B cell (primary cell): ENCODE measurements at regions not wholly inside any gene's neighbourhood (a gene's known extent, or its start where the extent isn't known, plus 50 kb on each side); places are given as distances from the start of the nearest gene placed in this dataset.

Experiments
- ATAC-seq: fragments of 200-7000 bp; cut with Tn5 transposase; one replicate; pipeline ENCODE4 v1.10.0; 2021; ENCODE audit warnings: low read depth, mild to moderate bottlenecking, moderate number of reproducible peaks, moderate library complexity
- CTCF ChIA-PET: fragments of 350-600 bp; sonication (Branson Sonifier 250); formaldehyde crosslinking; loops from one replicate; lab custom pipeline; 2021; ENCODE audit warnings: antibody characterized with exemption, inconsistent platforms; lab: Charles Lee
- POLR2A ChIA-PET: fragments of 350-600 bp; sonication (Branson Sonifier 250); formaldehyde crosslinking; loops from one replicate; lab custom pipeline; 2021; ENCODE audit warnings: antibody characterized with exemption; lab: Charles Lee
- DNase-seq: peaks from one replicate; pipeline ENCODE4 v3.0.0; 2013
- H2AFZ ChIP-seq: 2 replicates; pipeline ENCODE4 v1.6.1; 2012; ENCODE audit warnings: mild to moderate bottlenecking, low read depth, low read length; ENCODE audit not compliant: insufficient read depth, poor library complexity, severe bottlenecking
- H3K27ac ChIP-seq, 2 donors: 1 replicate in 1 of 2; 2 replicates in 1 of 2; pipeline ENCODE4 v1.5.1; 2012 to 2013; ENCODE audit warnings: low read length in 2 of 2, mild to moderate bottlenecking in 2 of 2, moderate library complexity in 1 of 2
- H3K27me3 ChIP-seq, 4 experiments: fragments of 200-600 bp in 1 of 4; sonication (generic) in 1 of 4; replicated peaks in 1 of 4; 1 replicate in 2 of 4; 2 replicates in 2 of 4; pipeline versions ENCODE4 v1.6.1 to v1.7.0; 2013 to 2016; ENCODE audit warnings: low read length in 3 of 4, mild to moderate bottlenecking in 2 of 4, mixed read lengths in 1 of 4, moderate library complexity in 1 of 4; ENCODE audit not compliant: insufficient read depth in 4 of 4, control insufficient read depth in 3 of 4; ENCODE audit errors: control extremely low read depth in 1 of 4
- H3K36me3 ChIP-seq, 2 experiments: replicated peaks in 1 of 2; 1 replicate in 1 of 2; 2 replicates in 1 of 2; pipeline versions ENCODE4 v1.6.1 to v1.7.1; 2013; ENCODE audit warnings: low read length in 1 of 2; ENCODE audit not compliant: insufficient read depth in 2 of 2, control insufficient read depth in 1 of 2; ENCODE audit errors: control extremely low read depth in 1 of 2, extremely low read depth in 1 of 2
- H3K4me1 ChIP-seq, 2 donors: fragments of 200-600 bp in 1 of 2; sonication (generic) in 1 of 2; 1 replicate in 1 of 2; 2 replicates in 1 of 2; pipeline versions ENCODE4 v1.5.1 to v1.6.1; 2013 to 2017; ENCODE audit warnings: low read length in 2 of 2; ENCODE audit not compliant: control insufficient read depth in 2 of 2, insufficient read depth in 2 of 2
- H3K4me2 ChIP-seq: replicated peaks from 2 replicates; pipeline ENCODE3; 2012; ENCODE audit warnings: mild to moderate bottlenecking, low read depth, low read length; ENCODE audit not compliant: poor library complexity, severe bottlenecking
- H3K4me3 ChIP-seq, 5 experiments: fragments of 200-600 bp in 1 of 5; sonication (generic) in 1 of 5; 1 replicate in 3 of 5; 2 replicates in 2 of 5; pipeline versions ENCODE4 v1.5.1 to v1.7.0; 2011 to 2016; ENCODE audit warnings: low read length in 4 of 5, mild to moderate bottlenecking in 4 of 5, low read depth in 2 of 5, control low read depth in 1 of 5, moderate library complexity in 1 of 5; ENCODE audit not compliant: insufficient read depth in 1 of 5; ENCODE audit errors: control extremely low read depth in 1 of 5, extremely low read depth in 1 of 5
- H3K79me2 ChIP-seq: fragments of 200-600 bp; sonication (generic); one replicate; pipeline ENCODE4 v1.6.0; 2016; ENCODE audit warnings: low read length; ENCODE audit not compliant: control insufficient read depth, insufficient read depth
- H3K9ac ChIP-seq: fragments of 200-600 bp; sonication (generic); 2 replicates; pipeline ENCODE4 v1.6.1; 2017; ENCODE audit warnings: mild to moderate bottlenecking, low read length, moderate library complexity
- H3K9me3 ChIP-seq, 3 donors: one replicate each; pipeline versions ENCODE4 v1.6.1 to v1.7.1; 2013; ENCODE audit warnings: low read length in 2 of 3; ENCODE audit not compliant: control insufficient read depth in 2 of 3, insufficient read depth in 1 of 3; ENCODE audit errors: control extremely low read depth in 1 of 3
- H4K20me1 ChIP-seq: 2 replicates; pipeline ENCODE4 v1.6.0; 2012; ENCODE audit warnings: mild to moderate bottlenecking, low read length; ENCODE audit not compliant: insufficient read depth, control insufficient read depth, poor library complexity, severe bottlenecking
- H3K27ac Mint-ChIP-seq: one replicate; pipeline ENCODE4 v1.8.0; 2021; ENCODE audit warnings: mixed read lengths
- H3K27me3 Mint-ChIP-seq: one replicate; pipeline ENCODE4 v1.8.0; 2021; ENCODE audit warnings: mixed read lengths
- H3K4me1 Mint-ChIP-seq: one replicate; pipeline ENCODE4 v1.8.0; 2021; ENCODE audit warnings: mixed read lengths
- H3K4me3 Mint-ChIP-seq: one replicate; pipeline ENCODE4 v1.8.0; 2021; ENCODE audit warnings: mixed read lengths
- H3K9me3 Mint-ChIP-seq: one replicate; pipeline ENCODE4 v1.8.0; 2022; ENCODE audit warnings: mixed read lengths; ENCODE audit not compliant: insufficient read depth
- CTCF ChIP-seq: fragments of 200-600 bp; IDR thresholded peaks from one replicate; pipeline ENCODE4 v1.8.0; 2022; ENCODE audit warnings: antibody characterized with exemption, mild to moderate bottlenecking
- EZH2 ChIP-seq: IDR thresholded peaks from 2 replicates; pipeline ENCODE4 v1.6.1; 2012; ENCODE audit warnings: borderline replicate concordance, low read depth, mild to moderate bottlenecking, moderate library complexity, low read length; ENCODE audit not compliant: insufficient read depth, poor library complexity, severe bottlenecking
- WGBS: methylation state at CpG from one replicate; pipeline ENCODE4 v1.1.5; 2013; ENCODE audit warnings: missing lambda C conversion rate; ENCODE audit not compliant: insufficient coverage; 5-methylcytosine and 5-hydroxymethylcytosine counted together
- intact Hi-C: fragments of 100-400 bp; cut with micrococcal nuclease; formaldehyde crosslinking; loops from one replicate; pipeline ENCODE4 v1.10.0; 2022

- Mint-ChIP-seq H3K4me3 (no peak overlapping the region), H3K9me3 (no peaks in the 10 kb centered on the region), H3K4me1 (no peaks in the 10 kb centered on the region), H3K27ac (no peak overlapping the region), H3K27me3 (no peaks in the 10 kb centered on the region)
- intact Hi-C loops = no loop called here
- Histone ChIP-seq H3K27ac (no peak overlapping the region), H3K9ac (no peak overlapping the region), H3K9me3 (no peaks in the 10 kb centered on the region), H2AFZ (no peak overlapping the region), H3K4me3 (no peak overlapping the region), H3K4me2 (no peak overlapping the region), H3K4me1 (no peaks in the 10 kb centered on the region), H3K79me2 (no peaks in the 10 kb centered on the region), H4K20me1 (no peaks in the 10 kb centered on the region), H3K27me3 (no peaks in the 10 kb centered on the region), H3K36me3 (no peaks in the 10 kb centered on the region)
- ChIA-PET POLR2A (no interaction called here), CTCF (no interaction called here)
- no peak for DNase-seq
- ATAC-seq = no peak
- TF ChIP-seq EZH2 (no peak), CTCF (no peak)
Observed at GRCh38 chr6:48472091-48472490, 361.1 kb upstream of the PTCHD4 start.

GRCh38 chr6:48471326-48471725 lies 360.3 kb upstream of the PTCHD4 start:
- POLR2A ChIA-PET = no interaction called here
- H2AFZ ChIP-seq = no peak overlapping the region
- ATAC-seq = no peak

More at GRCh38 chr6:48471326-48471725, 360.3 kb upstream of the PTCHD4 start:
- WGBS = no CpG with 5 or more reads among the region's 1 CpG
- no peak overlapping the region for H3K9ac ChIP-seq
- H3K36me3 ChIP-seq = no peaks in the 10 kb centered on the region
- no peaks in the 10 kb centered on the region for H3K27me3 ChIP-seq
- no peaks in the 10 kb centered on the region for H3K9me3 ChIP-seq
- H3K27me3 Mint-ChIP-seq = no peaks in the 10 kb centered on the region
- no peak overlapping the region for H3K27ac ChIP-seq
- no peak overlapping the region for H3K4me3 ChIP-seq
- no peak for DNase-seq
- no peaks in the 10 kb centered on the region for H4K20me1 ChIP-seq
- H3K4me1 Mint-ChIP-seq = no peaks in the 10 kb centered on the region
- H3K9me3 Mint-ChIP-seq = no peaks in the 10 kb centered on the region
- CTCF ChIA-PET = no interaction called here
- H3K79me2 ChIP-seq = no peaks in the 10 kb centered on the region
- H3K27ac Mint-ChIP-seq = no peak overlapping the region
- H3K4me3 Mint-ChIP-seq = no peak overlapping the region
- intact Hi-C loops = no loop called here
- TF ChIP-seq CTCF (no peak), EZH2 (no peak)
- no peak overlapping the region for H3K4me2 ChIP-seq
- no peaks in the 10 kb centered on the region for H3K4me1 ChIP-seq
